HG03354 (cell line): ENCODE measurements at regions not wholly inside any gene's neighbourhood (a gene's known extent, or its start where the extent isn't known, plus 50 kb on each side); places are given as distances from the start of the nearest gene placed in this dataset.

ENCODE experiments used
- ATAC-seq: cut with Tn5 transposase; IDR thresholded peaks from one replicate; pipeline ENCODE4 v1.9.1; 2021; ENCODE audit warnings: mild to moderate bottlenecking; ENCODE audit not compliant: unreplicated experiment, poor library complexity, severe bottlenecking

- ATAC-seq: no peak
Observed at GRCh38 chr18:45119876-45120275, 439.2 kb downstream of the SETBP1 start.

DNA sequence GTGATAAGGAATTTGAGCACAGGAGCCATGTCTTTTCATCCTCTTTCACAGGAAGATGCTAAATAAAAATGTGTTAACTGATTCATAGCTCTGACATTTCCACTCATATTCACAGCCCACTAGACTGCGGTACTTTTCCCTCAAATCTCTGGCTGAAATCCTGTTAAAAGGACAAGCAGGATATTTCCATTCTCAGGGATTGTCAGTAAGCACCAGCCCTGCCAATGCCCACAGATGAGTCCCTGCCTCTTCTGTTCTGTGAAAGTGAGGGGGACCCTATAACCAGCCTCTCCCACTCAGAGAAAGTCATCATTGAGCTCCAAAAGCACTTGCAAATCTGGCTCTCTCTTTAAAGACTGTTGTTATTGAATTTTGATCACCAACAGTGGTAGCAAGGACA, 440.5 kb downstream of the SETBP1 start:
- ATAC-seq: no peak

- ATAC-seq: no peak
Observed at GRCh38 chr18:45122506-45122905, 441.8 kb downstream of the SETBP1 start.

DNA sequence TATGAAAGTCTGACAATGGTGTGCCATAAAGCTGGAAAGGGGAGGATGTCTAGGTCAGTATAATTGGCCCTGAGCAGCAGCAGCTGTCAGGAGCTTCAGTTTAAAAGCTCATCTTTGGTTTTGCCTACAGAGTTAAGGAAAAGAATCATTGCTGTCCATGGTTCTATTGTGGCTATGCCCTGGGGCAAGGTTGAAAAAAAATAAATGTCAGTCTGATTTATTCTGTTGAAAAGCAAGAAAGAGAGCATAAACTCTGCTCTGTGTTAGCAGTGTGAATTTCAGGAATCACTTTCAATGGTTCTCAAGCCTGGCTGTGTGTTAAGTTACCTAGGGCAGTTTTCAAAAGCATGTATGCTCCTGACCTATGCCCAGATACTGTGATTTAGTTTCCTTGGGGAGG, 446.7 kb downstream of the SETBP1 start:
- ATAC-seq: no peak

DNA sequence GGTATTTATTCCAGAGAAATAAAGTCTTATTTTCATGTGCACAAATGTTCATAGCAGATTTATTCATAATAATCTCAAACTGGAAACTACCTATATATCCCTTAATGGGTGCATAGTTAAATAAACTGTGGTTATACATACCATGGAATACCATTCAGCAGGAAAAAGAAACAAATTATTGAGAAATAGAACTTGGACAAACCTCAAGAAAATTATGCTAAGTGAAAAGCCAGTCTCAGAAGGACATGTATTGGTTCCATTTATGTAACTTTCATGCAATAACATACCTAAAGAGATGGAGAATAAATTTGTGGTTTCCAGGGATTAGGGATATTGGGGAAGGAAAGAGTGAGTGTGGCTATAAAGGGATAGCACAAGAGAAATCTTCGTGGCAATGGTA, 452.6 kb downstream of the SETBP1 start:
- no peak for ATAC-seq

- ATAC-seq: no peak
Observed at GRCh38 chr18:45136381-45137086, 455.8 kb downstream of the SETBP1 start.

DNA sequence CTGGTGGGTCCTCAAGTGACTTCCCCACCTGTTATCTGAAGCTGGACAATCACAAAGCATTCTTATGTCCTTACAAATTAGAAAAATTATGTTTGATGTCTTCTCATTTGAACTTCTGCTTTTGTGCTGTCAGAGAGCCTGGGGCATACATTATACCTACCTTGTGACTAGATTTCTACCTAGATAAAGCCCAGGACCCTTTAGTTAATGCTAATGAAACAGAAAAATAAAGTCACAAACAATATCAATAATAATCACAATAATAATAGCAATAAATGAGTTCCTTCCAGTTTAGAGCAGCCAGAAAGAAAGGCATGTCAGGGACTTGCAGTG, 456.4 kb downstream of the SETBP1 start:
- ATAC-seq: no peak

DNA sequence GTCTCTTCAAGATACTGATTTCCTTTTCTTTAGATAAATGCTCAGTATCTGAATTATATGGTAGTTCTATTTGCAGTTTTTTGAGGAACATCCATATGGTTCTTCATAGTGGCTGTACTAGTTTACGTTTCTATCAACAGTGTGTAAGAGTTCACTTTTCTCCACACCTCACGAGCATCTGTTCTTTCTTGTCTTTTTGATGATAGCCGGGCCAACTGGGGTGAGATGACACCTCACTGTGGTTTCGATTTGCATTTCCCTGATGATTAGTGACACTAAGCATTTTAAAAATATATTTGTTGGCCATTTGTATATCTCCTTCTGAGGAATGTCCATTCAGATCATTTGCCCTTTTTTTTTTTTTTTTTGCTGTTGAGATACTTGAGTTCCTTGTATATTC, 458.8 kb downstream of the SETBP1 start:
- ATAC-seq: no peak

DNA sequence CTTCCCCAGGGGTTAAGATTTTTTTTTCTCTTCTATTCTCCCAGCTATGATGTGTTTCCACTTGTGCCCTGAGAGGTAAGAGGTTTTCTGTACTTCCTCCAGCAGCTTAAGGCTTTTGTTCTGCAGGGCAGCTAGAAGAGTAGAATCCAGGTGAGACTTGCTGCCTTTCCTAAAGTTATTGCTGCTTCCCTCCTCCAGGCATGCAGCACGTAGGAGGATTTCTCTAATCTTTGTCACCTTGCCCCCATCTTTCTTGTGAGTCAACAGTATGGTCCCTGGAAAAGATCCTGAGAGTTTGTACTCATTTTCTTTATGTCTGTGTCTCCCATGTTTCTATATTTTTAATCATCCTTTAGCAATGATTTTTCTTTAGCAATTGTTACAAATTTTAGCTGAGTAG, 462.2 kb downstream of the SETBP1 start:
- ATAC-seq: no peak

GRCh38 chr18:45149712-45150111, 465.6 kb upstream of the SLC14A2 start:
- no peak for ATAC-seq

- no peak for ATAC-seq
Observed at GRCh38 chr18:45151645-45152044, 463.6 kb upstream of the SLC14A2 start.

DNA sequence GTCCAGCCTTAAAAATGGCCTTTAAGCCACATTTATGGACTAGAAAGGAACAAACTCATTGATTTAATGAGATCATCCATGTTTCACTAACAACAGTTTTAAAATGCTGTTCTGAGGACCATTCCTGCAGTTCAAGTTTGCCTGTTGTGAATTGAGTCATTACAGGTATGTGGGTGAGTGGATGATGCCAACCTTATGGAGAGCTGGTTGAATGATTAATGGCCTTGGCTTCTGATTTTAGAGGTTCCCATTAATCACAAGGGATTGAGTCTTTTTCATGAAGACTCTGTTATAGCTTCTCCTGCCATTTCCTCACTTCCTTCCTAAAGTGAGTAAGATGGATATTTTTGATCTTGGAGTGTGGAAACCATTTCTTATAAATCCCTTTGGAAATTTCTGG, 459.8 kb upstream of the SLC14A2 start:
- no peak for ATAC-seq

DNA sequence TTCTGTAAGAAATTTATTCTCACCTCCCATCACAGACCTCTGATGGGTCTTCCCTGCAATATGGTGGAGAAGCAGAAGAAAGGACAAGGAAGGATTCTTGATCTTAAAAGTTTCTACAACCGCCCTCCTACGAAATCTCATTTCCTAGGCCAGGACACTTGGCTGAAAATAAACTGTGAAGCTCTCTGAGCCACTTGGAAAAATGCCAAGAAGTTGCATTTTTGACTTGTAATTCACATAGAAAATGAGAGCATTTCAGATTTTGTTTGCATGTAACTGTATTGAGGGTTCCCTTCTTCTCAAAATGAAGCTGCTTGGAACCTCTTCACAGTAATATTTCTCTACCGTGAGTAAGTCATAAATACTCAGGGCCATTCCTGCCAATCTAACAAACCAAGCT, 458.3 kb upstream of the SLC14A2 start:
- ATAC-seq: no peak

DNA sequence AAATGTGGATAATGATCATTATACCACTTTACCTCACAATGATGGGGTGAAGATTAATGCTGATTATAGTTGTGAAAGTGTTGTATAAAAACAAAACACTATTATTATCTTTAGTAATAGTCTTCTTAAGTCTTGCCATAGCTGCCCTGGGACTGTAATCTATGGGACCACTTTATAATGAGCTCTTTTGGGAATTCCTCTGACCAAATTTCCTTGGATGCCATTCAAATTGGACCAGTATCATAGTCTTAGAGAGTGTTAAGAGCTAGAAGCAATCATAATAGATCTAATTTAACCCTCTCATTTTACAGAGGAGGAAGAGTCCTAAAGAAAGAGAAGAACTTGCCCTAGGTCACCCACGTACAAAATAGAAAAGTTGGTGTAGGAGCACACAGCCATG, 457.7 kb upstream of the SLC14A2 start:
- no peak for ATAC-seq

GRCh38 chr18:45161850-45162249, 453.4 kb upstream of the SLC14A2 start:
- peak; percentile 82 for ATAC-seq

DNA sequence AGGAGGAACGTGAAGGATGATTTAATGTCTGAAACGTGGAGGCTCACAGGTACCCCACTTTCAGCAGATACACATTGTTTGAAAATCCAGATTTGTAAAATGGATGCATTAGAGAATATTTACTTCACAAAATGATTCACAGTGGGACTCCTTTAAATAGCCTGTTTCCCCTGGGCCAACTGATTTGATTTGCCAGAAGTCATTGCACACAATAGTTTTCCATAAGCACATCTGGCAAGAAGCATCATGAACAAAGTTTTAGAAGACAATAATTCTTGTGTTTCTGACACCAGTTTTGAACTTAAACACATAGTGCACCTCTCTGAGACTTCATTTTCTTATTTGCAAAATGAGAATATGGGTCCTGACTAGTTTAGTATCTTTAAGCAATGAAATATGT, 451.4 kb upstream of the SLC14A2 start:
- no peak for ATAC-seq

DNA sequence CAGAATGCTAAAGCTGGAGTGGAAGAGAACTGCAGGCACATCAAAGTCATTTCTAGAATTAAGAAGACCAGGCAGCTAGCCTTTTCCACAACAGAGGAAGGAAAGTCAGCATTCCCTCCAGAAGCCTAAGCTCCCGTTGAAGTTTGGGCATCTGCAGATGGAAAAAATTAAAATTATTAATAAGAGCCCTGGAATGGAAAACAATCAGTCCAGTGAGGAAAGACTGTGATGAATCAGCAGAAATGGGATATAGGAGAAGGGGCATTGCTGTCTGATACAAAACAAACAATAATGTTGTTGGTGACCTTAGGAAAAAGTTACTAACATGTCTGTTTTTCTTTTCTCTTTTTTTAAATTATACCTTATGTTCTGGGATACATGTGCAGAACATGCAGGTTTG, 450.7 kb upstream of the SLC14A2 start:
- ATAC-seq: no peak

DNA sequence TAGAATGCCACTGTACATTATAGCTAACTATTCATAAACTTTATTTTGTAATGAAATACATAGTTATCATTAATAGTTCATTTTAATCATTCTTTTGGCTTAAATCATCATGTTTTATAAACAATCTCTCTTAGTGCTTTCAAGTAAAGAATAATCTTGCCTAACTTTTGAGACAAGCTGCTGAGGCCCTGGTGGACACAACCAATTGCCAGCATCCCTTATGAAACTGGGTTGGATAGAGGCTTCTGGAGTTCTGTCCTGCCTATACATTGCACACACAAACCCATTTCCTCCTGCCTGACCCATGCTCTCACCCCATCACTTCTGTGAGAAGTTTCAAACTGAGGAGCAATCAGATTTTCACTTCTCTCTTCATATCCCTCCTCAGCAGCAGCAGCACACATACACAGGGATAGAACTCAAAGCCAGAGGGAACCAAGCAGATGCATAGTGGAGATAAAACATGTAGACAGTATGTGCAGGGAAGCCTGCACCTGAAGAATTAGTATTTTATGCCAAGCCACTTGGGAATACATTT, 450.0 kb upstream of the SLC14A2 start:
- no peak for ATAC-seq

DNA sequence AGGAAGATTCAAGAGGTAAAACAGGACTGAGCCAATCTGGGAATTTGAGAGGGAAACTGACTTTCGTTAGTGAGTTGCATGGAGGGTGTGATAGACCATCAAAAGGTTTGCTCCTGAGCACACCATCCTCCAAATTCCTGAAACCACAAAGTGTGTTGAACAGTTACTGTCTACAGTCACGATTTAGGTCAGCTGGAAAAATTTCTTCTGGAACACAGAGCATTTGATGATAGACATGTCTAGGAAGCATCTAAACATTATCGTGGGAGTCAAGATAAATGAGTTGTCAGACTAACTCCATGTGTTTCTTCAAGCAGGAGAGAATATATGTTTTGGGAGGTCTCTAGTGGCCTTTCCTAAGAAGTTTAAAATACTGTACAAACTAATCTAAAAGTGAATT, 449.4 kb upstream of the SLC14A2 start:
- no peak for ATAC-seq

DNA sequence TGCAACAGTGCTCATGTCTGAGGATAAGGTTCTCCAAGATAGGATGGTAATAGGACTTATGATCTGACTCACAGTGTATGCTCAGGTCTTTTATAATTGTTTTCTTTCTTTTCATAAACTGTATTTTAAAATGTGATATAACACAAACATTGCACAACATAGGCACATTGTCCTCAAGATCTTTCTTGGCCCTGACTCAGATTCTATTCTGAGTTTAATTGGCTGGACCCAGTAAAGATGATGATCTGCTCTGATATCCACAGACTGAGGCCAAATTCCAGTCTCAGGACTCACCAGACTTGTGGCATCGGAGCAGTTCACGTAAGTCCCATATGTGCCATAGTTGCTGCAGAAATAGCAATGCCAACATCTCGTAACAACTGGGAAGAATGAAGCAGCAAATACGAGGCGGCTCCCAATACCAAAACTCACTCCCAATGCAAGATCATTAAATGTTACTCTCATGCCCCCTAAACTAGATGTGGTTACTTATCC, 448.9 kb upstream of the SLC14A2 start:
- no peak for ATAC-seq

- ATAC-seq: peak; percentile 60
Observed at GRCh38 chr18:45166836-45167551, 448.3 kb upstream of the SLC14A2 start.
